ENCODE measurements at regions not wholly inside any gene's neighbourhood (a gene's known extent, or its start where the extent isn't known, plus 50 kb on each side); places are given as distances from the start of the nearest gene placed in this dataset.

- DNase-seq, result peak in 2 of 3 donors; percentile 21 to 59
- no peak overlapping the region for H3K4me3 ChIP-seq (ENCODE audit: control insufficient read depth in 1 of 7, extremely low read depth in 1 of 7, insufficient read depth in 4 of 7, low read depth in 2 of 7, low read length in 6 of 7)
- ChIA-PET CTCF (interaction anchor here (1.0 to 1.1 kb wide), 2 partner anchors 11 to 31 kb away, joined by 3 read pairs; no protein-coding TSS in a partner anchor), POLR2A (no interaction called here)
- peaks cover 0 to 15% (median 8%) of the 10 kb centered on the region in 4 experiments for H3K4me1 ChIP-seq (ENCODE audit: control extremely low read depth in 1 of 4, control insufficient read depth in 4 of 4, insufficient read depth in 4 of 4, low read length in 3 of 4)
- H3K36me3 ChIP-seq (ENCODE audit: control insufficient read depth in 4 of 4, insufficient read depth in 4 of 4, low read length in 3 of 4), result no peaks in the 10 kb centered on the region
- H3K27me3 ChIP-seq (replicated peaks in 2 of 5; ENCODE audit: control insufficient read depth in 4 of 5, insufficient read depth in 5 of 5, low read length in 4 of 5), result no peaks in the 10 kb centered on the region
- no peaks in the 10 kb centered on the region for H3K9me3 ChIP-seq (ENCODE audit: control extremely low read depth in 1 of 5, control insufficient read depth in 4 of 5, insufficient read depth in 2 of 5, low read depth in 1 of 5, low read length in 4 of 5)
- WGBS (ENCODE audit: insufficient coverage), result no CpG with 5 or more reads among the region's 1 CpG
- no peak overlapping the region for H3K27ac ChIP-seq (ENCODE audit: insufficient read depth in 1 of 2, low read depth in 1 of 2, low read length in 2 of 2, poor library complexity in 1 of 2, severe bottlenecking in 2 of 2)
Observed at GRCh38 chr3:176969066-176969465, 228.2 kb downstream of the TBL1XR1 start.

DNA sequence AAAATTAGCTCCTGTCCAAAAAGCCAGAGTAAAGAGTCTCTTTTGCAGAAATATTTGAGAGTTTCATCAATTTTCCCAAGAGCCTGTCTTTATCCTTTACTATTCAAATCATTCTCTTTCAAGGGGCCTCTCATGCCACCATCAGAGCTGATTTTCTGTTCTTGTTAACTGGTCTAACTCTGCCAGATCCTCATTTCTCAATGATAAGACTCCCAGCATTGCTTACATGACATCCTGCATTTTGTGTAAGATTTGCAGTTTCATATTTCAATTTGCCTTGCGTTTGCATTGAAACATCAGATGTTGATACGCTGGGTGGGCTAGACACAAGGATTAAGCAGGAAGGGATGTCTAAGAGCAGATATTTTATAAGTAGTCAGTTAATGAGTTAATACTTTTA lies 228.7 kb downstream of the TBL1XR1 start:
- WGBS (ENCODE audit: insufficient coverage), result 100% methylated on average over 2 of the region's 2 CpGs
- POLR2A ChIA-PET, result no interaction called here

DNA sequence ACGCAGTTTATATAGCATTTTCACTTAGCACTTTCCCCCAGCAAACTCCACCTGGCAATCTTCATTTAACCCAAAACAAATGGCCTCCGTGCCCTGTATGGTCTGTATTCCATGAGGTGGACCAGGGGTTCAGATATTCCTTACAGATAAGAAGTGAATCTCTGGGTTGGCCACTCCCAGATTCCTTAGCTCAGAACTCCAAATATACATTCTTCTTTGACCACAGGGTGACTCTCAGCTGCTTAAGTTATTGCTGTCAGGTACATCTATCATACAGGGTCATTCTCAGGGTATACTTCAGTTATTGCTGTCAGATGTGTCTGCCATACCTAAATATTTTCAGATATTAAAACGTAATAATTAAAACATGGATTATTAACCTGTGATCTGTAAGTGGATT lies 229.8 kb downstream of the TBL1XR1 start:
- H3K9me3 ChIP-seq (ENCODE audit: control extremely low read depth in 1 of 5, control insufficient read depth in 4 of 5, insufficient read depth in 2 of 5, low read depth in 1 of 5, low read length in 4 of 5), result no peaks in the 10 kb centered on the region
- H3K4me3 ChIP-seq (ENCODE audit: control insufficient read depth in 1 of 7, extremely low read depth in 1 of 7, insufficient read depth in 4 of 7, low read depth in 2 of 7, low read length in 6 of 7), result no peak overlapping the region
- H3K27ac ChIP-seq (ENCODE audit: insufficient read depth in 1 of 2, low read depth in 1 of 2, low read length in 2 of 2, poor library complexity in 1 of 2, severe bottlenecking in 2 of 2), result no peak overlapping the region
- DNase-seq, result no peak
- ChIA-PET POLR2A (interaction anchor here (0.7 kb wide), 1 partner anchor 13 kb away, joined by 5 read pairs; no protein-coding TSS in a partner anchor), CTCF (interaction anchor here (0.7 kb wide), 1 partner anchor 11 kb away, joined by 3 read pairs; no protein-coding TSS in a partner anchor)
- 100% methylated on average over 1 of the region's 3 CpGs for WGBS (ENCODE audit: insufficient coverage)
- peaks cover 0 to 15% (median 8%) of the 10 kb centered on the region in 4 experiments for H3K4me1 ChIP-seq (ENCODE audit: control extremely low read depth in 1 of 4, control insufficient read depth in 4 of 4, insufficient read depth in 4 of 4, low read length in 3 of 4)
- H3K27me3 ChIP-seq (replicated peaks in 2 of 5; ENCODE audit: control insufficient read depth in 4 of 5, insufficient read depth in 5 of 5, low read length in 4 of 5), result no peaks in the 10 kb centered on the region
- no peaks in the 10 kb centered on the region for H3K36me3 ChIP-seq (ENCODE audit: control insufficient read depth in 4 of 4, insufficient read depth in 4 of 4, low read length in 3 of 4)

More for the DNA sequence above, 228.7 kb downstream of the TBL1XR1 start:
- Histone ChIP-seq H3K27ac (ENCODE audit: insufficient read depth in 1 of 2, low read depth in 1 of 2, low read length in 2 of 2, poor library complexity in 1 of 2, severe bottlenecking in 2 of 2) (no peak overlapping the region), H3K4me3 (ENCODE audit: control insufficient read depth in 1 of 7, extremely low read depth in 1 of 7, insufficient read depth in 4 of 7, low read depth in 2 of 7, low read length in 6 of 7) (no peak overlapping the region), H3K36me3 (ENCODE audit: control insufficient read depth in 4 of 4, insufficient read depth in 4 of 4, low read length in 3 of 4) (no peaks in the 10 kb centered on the region), H3K27me3 (replicated peaks in 2 of 5; ENCODE audit: control insufficient read depth in 4 of 5, insufficient read depth in 5 of 5, low read length in 4 of 5) (no peaks in the 10 kb centered on the region), H3K4me1 (ENCODE audit: control extremely low read depth in 1 of 4, control insufficient read depth in 4 of 4, insufficient read depth in 4 of 4, low read length in 3 of 4) (peaks cover 0 to 15% (median 8%) of the 10 kb centered on the region in 4 experiments), H3K9me3 (ENCODE audit: control extremely low read depth in 1 of 5, control insufficient read depth in 4 of 5, insufficient read depth in 2 of 5, low read depth in 1 of 5, low read length in 4 of 5) (no peaks in the 10 kb centered on the region)
- CTCF ChIA-PET, result interaction anchor here (1.1 kb wide), 1 partner anchor 10 kb away, joined by 3 read pairs; no protein-coding TSS in a partner anchor
- no peak for DNase-seq

GRCh38 chr3:176964661-176965060 lies 232.6 kb downstream of the TBL1XR1 start:
- Histone ChIP-seq H3K4me3 (ENCODE audit: control insufficient read depth in 1 of 7, extremely low read depth in 1 of 7, insufficient read depth in 4 of 7, low read depth in 2 of 7, low read length in 6 of 7) (no peak overlapping the region), H3K36me3 (ENCODE audit: control insufficient read depth in 4 of 4, insufficient read depth in 4 of 4, low read length in 3 of 4) (no peaks in the 10 kb centered on the region), H3K27me3 (replicated peaks in 2 of 5; ENCODE audit: control insufficient read depth in 4 of 5, insufficient read depth in 5 of 5, low read length in 4 of 5) (no peaks in the 10 kb centered on the region), H3K27ac (ENCODE audit: insufficient read depth in 1 of 2, low read depth in 1 of 2, low read length in 2 of 2, poor library complexity in 1 of 2, severe bottlenecking in 2 of 2) (no peak overlapping the region), H3K9me3 (ENCODE audit: control extremely low read depth in 1 of 5, control insufficient read depth in 4 of 5, insufficient read depth in 2 of 5, low read depth in 1 of 5, low read length in 4 of 5) (peaks cover 0 to 2% (median 0%) of the 10 kb centered on the region in 5 experiments), H3K4me1 (ENCODE audit: control extremely low read depth in 1 of 4, control insufficient read depth in 4 of 4, insufficient read depth in 4 of 4, low read length in 3 of 4) (peaks cover 0 to 11% (median 5%) of the 10 kb centered on the region in 4 experiments)
- 96% methylated on average over 3 of the region's 5 CpGs for WGBS (ENCODE audit: insufficient coverage)
- CTCF ChIA-PET, result no interaction called here
- peak in 1 of 3 donors; percentile 4 for DNase-seq
- POLR2A ChIA-PET, result no interaction called here

DNA sequence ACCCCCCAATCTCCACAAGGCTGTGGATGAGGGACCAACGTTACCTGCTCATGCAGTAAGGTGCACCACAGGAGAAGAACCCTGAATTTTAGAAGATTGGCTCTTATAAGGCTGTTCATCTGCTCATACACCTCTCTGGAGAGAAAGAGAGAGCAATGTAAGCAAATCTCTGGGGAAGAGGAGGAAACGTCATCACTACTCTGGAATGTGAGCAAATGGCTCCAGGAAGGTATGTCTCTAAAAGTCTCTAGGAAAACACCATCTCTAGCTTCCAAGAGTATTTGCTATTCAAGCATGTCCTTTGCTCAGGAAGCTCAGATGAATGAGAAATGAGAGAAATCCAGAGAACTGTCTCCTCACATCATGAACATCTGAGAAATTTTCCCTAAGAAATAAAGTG lies 235.4 kb downstream of the TBL1XR1 start:
- no peaks in the 10 kb centered on the region for H3K36me3 ChIP-seq (ENCODE audit: control insufficient read depth in 4 of 4, insufficient read depth in 4 of 4, low read length in 3 of 4)
- H3K27me3 ChIP-seq (replicated peaks in 2 of 5; ENCODE audit: control insufficient read depth in 4 of 5, insufficient read depth in 5 of 5, low read length in 4 of 5), result no peaks in the 10 kb centered on the region
- ChIA-PET CTCF (interaction anchor here (1.2 kb wide), 1 partner anchor 23 kb away, joined by 3 read pairs; no protein-coding TSS in a partner anchor), POLR2A (no interaction called here)
- H3K4me3 ChIP-seq (ENCODE audit: control insufficient read depth in 1 of 7, extremely low read depth in 1 of 7, insufficient read depth in 4 of 7, low read depth in 2 of 7, low read length in 6 of 7), result no peak overlapping the region
- H3K9me3 ChIP-seq (ENCODE audit: control extremely low read depth in 1 of 5, control insufficient read depth in 4 of 5, insufficient read depth in 2 of 5, low read depth in 1 of 5, low read length in 4 of 5), result peaks cover 0 to 2% (median 0%) of the 10 kb centered on the region in 5 experiments
- 100% methylated on average over 2 of the region's 2 CpGs for WGBS (ENCODE audit: insufficient coverage)
- peaks cover 0 to 7% (median 0%) of the 10 kb centered on the region in 4 experiments for H3K4me1 ChIP-seq (ENCODE audit: control extremely low read depth in 1 of 4, control insufficient read depth in 4 of 4, insufficient read depth in 4 of 4, low read length in 3 of 4)
- no peak overlapping the region for H3K27ac ChIP-seq (ENCODE audit: insufficient read depth in 1 of 2, low read depth in 1 of 2, low read length in 2 of 2, poor library complexity in 1 of 2, severe bottlenecking in 2 of 2)
- no peak for DNase-seq

GRCh38 chr3:176959867-176960266 lies 237.4 kb downstream of the TBL1XR1 start:
- H3K27me3 ChIP-seq (replicated peaks in 2 of 5; ENCODE audit: control insufficient read depth in 4 of 5, insufficient read depth in 5 of 5, low read length in 4 of 5), result no peaks in the 10 kb centered on the region
- no peaks in the 10 kb centered on the region for H3K4me1 ChIP-seq (ENCODE audit: control extremely low read depth in 1 of 4, control insufficient read depth in 4 of 4, insufficient read depth in 4 of 4, low read length in 3 of 4)
- H3K9me3 ChIP-seq (ENCODE audit: control extremely low read depth in 1 of 5, control insufficient read depth in 4 of 5, insufficient read depth in 2 of 5, low read depth in 1 of 5, low read length in 4 of 5), result peaks cover 0 to 2% (median 0%) of the 10 kb centered on the region in 5 experiments
- 100% methylated on average over 1 of the region's 10 CpGs for WGBS (ENCODE audit: insufficient coverage)
- no peak overlapping the region for H3K27ac ChIP-seq (ENCODE audit: insufficient read depth in 1 of 2, low read depth in 1 of 2, low read length in 2 of 2, poor library complexity in 1 of 2, severe bottlenecking in 2 of 2)
- H3K36me3 ChIP-seq (ENCODE audit: control insufficient read depth in 4 of 4, insufficient read depth in 4 of 4, low read length in 3 of 4), result no peaks in the 10 kb centered on the region
- no peak for DNase-seq
- ChIA-PET POLR2A (no interaction called here), CTCF (no interaction called here)
- H3K4me3 ChIP-seq (ENCODE audit: control insufficient read depth in 1 of 7, extremely low read depth in 1 of 7, insufficient read depth in 4 of 7, low read depth in 2 of 7, low read length in 6 of 7), result no peak overlapping the region

GRCh38 chr3:176958560-176958959 lies 238.7 kb downstream of the TBL1XR1 start:
- POLR2A ChIA-PET, result no interaction called here
- 100% methylated on average over 1 of the region's 2 CpGs for WGBS (ENCODE audit: insufficient coverage)

More at GRCh38 chr3:176958560-176958959, 238.7 kb downstream of the TBL1XR1 start:
- Histone ChIP-seq H3K4me3 (ENCODE audit: control insufficient read depth in 1 of 7, extremely low read depth in 1 of 7, insufficient read depth in 4 of 7, low read depth in 2 of 7, low read length in 6 of 7) (no peak overlapping the region), H3K27me3 (replicated peaks in 2 of 5; ENCODE audit: control insufficient read depth in 4 of 5, insufficient read depth in 5 of 5, low read length in 4 of 5) (no peaks in the 10 kb centered on the region), H3K9me3 (ENCODE audit: control extremely low read depth in 1 of 5, control insufficient read depth in 4 of 5, insufficient read depth in 2 of 5, low read depth in 1 of 5, low read length in 4 of 5) (peaks cover 0 to 2% (median 0%) of the 10 kb centered on the region in 5 experiments), H3K27ac (ENCODE audit: insufficient read depth in 1 of 2, low read depth in 1 of 2, low read length in 2 of 2, poor library complexity in 1 of 2, severe bottlenecking in 2 of 2) (no peak overlapping the region), H3K4me1 (ENCODE audit: control extremely low read depth in 1 of 4, control insufficient read depth in 4 of 4, insufficient read depth in 4 of 4, low read length in 3 of 4) (no peaks in the 10 kb centered on the region), H3K36me3 (ENCODE audit: control insufficient read depth in 4 of 4, insufficient read depth in 4 of 4, low read length in 3 of 4) (no peaks in the 10 kb centered on the region)
- no peak for DNase-seq
- CTCF ChIA-PET, result interaction anchor here (1.1 kb wide), 1 partner anchor 11 kb away, joined by 3 read pairs; no protein-coding TSS in a partner anchor
